HL-60 (cell line): ENCODE measurements at regions not wholly inside any gene's neighbourhood (a gene's known extent, or its start where the extent isn't known, plus 50 kb on each side); places are given as distances from the start of the nearest gene placed in this dataset.

Experiments used
- DNase-seq, 2 experiments: peaks; one replicate each; pipeline ENCODE4 v3.0.0-alpha.2; 2010 to 2020; ENCODE audit warnings: low read depth in 1 of 2, low spot score in 1 of 2
- H3K27ac ChIP-seq: fragments of 250-450 bp; sonication (Bioruptor Pico); replicated peaks from 2 replicates; pipeline ENCODE4 v1.5.1; 2020; ENCODE audit warnings: mild to moderate bottlenecking, moderate library complexity
- H3K27me3 ChIP-seq: fragments of 250-450 bp; sonication (Bioruptor Pico); 2 replicates; pipeline ENCODE4 v1.5.1; 2021; ENCODE audit warnings: mild to moderate bottlenecking, moderate library complexity; ENCODE audit not compliant: insufficient read depth, poor library complexity, severe bottlenecking
- H3K4me3 ChIP-seq: replicated peaks from 2 replicates; pipeline ENCODE4 v1.5.1; 2011; ENCODE audit warnings: mild to moderate bottlenecking, control low read depth, low read length; ENCODE audit not compliant: insufficient read depth
- GABPA ChIP-seq: IDR thresholded peaks from 2 replicates; pipeline ENCODE4 v1.6.1; 2012; ENCODE audit warnings: low read depth
- POLR2AphosphoS5 ChIP-seq: IDR thresholded peaks from 2 replicates; pipeline ENCODE4 v1.6.1; 2012; ENCODE audit warnings: low read depth
- SPI1 ChIP-seq: IDR thresholded peaks from 2 replicates; pipeline ENCODE4 v1.6.1; 2012; ENCODE audit warnings: low read depth, mild to moderate bottlenecking, borderline replicate concordance
- TF ChIP-seq, protein P1 (sequence below): IDR thresholded peaks from one replicate; pipeline ENCODE4 v1.5.1; 2011; ENCODE audit warnings: low read length, control low read depth, inconsistent platforms; ENCODE audit not compliant: insufficient read depth
- TF ChIP-seq, protein P2 (sequence below): IDR thresholded peaks from 2 replicates; pipeline ENCODE4 v1.6.1; 2012; ENCODE audit warnings: low read depth; ENCODE audit not compliant: insufficient replicate concordance

DNA sequence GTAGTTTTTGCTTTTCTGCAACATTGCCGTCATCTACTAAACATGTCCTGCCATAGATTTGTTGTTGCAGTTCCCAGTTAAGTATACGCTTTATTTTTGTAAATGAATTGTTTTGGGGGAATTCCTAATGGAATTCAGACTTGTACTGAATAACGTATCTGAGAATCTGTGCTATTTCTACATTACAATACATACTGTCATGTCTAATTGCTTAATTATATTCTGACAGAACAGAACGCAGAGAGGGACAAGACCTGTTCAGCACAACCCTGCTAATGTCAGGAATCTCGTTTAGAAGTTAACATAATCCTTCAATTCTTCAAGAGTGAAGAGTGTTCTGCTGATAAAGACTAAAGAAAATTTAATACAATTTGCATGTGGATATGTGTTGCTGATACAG is 861.1 kb upstream of the KLHL1 start:
- TF ChIP-seq SPI1: no peak
- no peak for TF ChIP-seq GABPA
- TF ChIP-seq, protein P1, sequence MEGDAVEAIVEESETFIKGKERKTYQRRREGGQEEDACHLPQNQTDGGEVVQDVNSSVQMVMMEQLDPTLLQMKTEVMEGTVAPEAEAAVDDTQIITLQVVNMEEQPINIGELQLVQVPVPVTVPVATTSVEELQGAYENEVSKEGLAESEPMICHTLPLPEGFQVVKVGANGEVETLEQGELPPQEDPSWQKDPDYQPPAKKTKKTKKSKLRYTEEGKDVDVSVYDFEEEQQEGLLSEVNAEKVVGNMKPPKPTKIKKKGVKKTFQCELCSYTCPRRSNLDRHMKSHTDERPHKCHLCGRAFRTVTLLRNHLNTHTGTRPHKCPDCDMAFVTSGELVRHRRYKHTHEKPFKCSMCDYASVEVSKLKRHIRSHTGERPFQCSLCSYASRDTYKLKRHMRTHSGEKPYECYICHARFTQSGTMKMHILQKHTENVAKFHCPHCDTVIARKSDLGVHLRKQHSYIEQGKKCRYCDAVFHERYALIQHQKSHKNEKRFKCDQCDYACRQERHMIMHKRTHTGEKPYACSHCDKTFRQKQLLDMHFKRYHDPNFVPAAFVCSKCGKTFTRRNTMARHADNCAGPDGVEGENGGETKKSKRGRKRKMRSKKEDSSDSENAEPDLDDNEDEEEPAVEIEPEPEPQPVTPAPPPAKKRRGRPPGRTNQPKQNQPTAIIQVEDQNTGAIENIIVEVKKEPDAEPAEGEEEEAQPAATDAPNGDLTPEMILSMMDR: no peak
- TF ChIP-seq, protein P2, sequence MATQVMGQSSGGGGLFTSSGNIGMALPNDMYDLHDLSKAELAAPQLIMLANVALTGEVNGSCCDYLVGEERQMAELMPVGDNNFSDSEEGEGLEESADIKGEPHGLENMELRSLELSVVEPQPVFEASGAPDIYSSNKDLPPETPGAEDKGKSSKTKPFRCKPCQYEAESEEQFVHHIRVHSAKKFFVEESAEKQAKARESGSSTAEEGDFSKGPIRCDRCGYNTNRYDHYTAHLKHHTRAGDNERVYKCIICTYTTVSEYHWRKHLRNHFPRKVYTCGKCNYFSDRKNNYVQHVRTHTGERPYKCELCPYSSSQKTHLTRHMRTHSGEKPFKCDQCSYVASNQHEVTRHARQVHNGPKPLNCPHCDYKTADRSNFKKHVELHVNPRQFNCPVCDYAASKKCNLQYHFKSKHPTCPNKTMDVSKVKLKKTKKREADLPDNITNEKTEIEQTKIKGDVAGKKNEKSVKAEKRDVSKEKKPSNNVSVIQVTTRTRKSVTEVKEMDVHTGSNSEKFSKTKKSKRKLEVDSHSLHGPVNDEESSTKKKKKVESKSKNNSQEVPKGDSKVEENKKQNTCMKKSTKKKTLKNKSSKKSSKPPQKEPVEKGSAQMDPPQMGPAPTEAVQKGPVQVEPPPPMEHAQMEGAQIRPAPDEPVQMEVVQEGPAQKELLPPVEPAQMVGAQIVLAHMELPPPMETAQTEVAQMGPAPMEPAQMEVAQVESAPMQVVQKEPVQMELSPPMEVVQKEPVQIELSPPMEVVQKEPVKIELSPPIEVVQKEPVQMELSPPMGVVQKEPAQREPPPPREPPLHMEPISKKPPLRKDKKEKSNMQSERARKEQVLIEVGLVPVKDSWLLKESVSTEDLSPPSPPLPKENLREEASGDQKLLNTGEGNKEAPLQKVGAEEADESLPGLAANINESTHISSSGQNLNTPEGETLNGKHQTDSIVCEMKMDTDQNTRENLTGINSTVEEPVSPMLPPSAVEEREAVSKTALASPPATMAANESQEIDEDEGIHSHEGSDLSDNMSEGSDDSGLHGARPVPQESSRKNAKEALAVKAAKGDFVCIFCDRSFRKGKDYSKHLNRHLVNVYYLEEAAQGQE: no peak
- Histone ChIP-seq H3K4me3 (no peak overlapping the region), H3K27me3 (no peaks in the 10 kb centered on the region), H3K27ac (no peak overlapping the region)
- DNase-seq: no peak

DNA sequence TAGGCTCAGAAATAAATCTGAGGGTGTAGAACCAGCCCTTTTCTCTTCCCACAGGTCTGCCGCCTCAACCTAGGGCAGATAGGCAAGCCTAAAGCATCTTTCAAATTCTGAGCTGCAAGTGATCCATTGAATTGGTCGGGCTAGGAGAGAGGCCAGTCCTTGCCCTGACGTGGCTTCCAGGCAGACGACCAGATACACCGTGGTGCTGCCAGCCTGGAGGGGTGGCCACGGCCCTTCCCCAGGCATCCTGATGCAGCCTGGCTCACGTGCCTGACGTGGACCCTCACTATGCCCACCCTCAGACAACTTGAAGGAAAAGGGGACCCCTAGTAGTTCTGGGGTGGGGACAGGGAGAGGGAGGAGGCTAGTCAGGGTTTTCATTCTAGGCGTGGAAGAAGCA is 859.3 kb upstream of the KLHL1 start:
- Histone ChIP-seq H3K27me3 (no peaks in the 10 kb centered on the region), H3K4me3 (no peak overlapping the region), H3K27ac (no peak overlapping the region)
- TF ChIP-seq SPI1: no peak
- TF ChIP-seq POLR2AphosphoS5: no peak
- TF ChIP-seq, protein P1: no peak
- TF ChIP-seq GABPA: no peak
- TF ChIP-seq, protein P2: no peak
- DNase-seq: no peak

DNA sequence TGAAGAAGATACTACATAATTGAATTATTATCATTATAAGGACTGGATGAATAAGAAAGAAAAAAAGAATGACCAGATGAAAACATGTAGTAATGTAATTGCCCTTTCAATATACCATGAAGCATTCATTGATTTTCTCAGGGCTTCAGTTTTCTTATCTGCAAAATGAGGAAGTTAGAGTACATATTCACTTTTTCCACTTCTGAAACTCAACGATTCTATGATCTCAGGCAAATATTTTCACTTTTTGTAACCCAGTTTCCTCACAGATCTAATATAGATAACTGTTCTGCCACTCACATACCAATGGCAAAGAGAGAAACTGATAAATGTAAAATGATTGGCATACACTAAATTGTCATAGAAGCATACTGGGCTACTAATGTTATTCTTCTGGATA is 856.6 kb upstream of the KLHL1 start:
- no peaks in the 10 kb centered on the region for H3K27me3 ChIP-seq
- DNase-seq: no peak
- H3K4me3 ChIP-seq: no peak overlapping the region
- TF ChIP-seq, protein P1: no peak
- TF ChIP-seq POLR2AphosphoS5 (no peak), GABPA (no peak), SPI1 (no peak)
- TF ChIP-seq, protein P2: no peak
- H3K27ac ChIP-seq: no peak overlapping the region
